ENCODE measurements at regions not wholly inside any gene's neighbourhood (a gene's known extent, or its start where the extent isn't known, plus 50 kb on each side); places are given as distances from the start of the nearest gene placed in this dataset.

DNA sequence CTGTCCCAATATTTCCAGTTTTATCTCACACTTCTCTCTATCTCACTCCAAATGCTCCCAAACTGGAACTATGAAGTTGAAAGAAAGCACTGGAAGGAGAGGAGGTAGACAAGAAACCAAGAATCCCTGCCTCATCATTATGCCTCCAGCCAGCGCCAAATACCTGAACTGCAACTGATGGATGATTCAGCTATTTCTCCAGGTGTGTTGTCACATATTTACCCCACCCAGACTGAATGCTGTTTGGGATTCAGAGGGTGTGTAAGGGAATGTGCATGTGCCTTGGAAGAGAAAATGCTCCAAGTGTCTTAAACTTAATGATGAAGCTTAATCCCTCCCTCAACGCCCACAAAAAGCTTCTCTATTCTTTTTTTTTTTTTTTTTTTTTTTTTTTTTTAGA, 269.5 kb upstream of the ATP11B start:
- intact Hi-C loops (cut with DNase I; ENCODE audit: low total_unique reads): no loop called here
- Histone ChIP-seq H3K4me1 (no peaks in the 10 kb centered on the region), H3K9me3 (no peaks in the 10 kb centered on the region), H3K36me3 (ENCODE audit: low read depth, missing control alignments) (no peaks in the 10 kb centered on the region), H3K4me3 (no peak overlapping the region), H3K27ac (no peak overlapping the region), H3K27me3 (no peaks in the 10 kb centered on the region)
- no peak for TF ChIP-seq POLR2A (IDR thresholded peaks at IDR 0.05)
- TF ChIP-seq, protein P1, sequence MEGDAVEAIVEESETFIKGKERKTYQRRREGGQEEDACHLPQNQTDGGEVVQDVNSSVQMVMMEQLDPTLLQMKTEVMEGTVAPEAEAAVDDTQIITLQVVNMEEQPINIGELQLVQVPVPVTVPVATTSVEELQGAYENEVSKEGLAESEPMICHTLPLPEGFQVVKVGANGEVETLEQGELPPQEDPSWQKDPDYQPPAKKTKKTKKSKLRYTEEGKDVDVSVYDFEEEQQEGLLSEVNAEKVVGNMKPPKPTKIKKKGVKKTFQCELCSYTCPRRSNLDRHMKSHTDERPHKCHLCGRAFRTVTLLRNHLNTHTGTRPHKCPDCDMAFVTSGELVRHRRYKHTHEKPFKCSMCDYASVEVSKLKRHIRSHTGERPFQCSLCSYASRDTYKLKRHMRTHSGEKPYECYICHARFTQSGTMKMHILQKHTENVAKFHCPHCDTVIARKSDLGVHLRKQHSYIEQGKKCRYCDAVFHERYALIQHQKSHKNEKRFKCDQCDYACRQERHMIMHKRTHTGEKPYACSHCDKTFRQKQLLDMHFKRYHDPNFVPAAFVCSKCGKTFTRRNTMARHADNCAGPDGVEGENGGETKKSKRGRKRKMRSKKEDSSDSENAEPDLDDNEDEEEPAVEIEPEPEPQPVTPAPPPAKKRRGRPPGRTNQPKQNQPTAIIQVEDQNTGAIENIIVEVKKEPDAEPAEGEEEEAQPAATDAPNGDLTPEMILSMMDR (IDR thresholded peaks at IDR 0.05): no peak
- no peak for DNase-seq
- WGBS, 2 donors: 89 to 94% methylated on average over 2 of the region's 2 CpGs

DNA sequence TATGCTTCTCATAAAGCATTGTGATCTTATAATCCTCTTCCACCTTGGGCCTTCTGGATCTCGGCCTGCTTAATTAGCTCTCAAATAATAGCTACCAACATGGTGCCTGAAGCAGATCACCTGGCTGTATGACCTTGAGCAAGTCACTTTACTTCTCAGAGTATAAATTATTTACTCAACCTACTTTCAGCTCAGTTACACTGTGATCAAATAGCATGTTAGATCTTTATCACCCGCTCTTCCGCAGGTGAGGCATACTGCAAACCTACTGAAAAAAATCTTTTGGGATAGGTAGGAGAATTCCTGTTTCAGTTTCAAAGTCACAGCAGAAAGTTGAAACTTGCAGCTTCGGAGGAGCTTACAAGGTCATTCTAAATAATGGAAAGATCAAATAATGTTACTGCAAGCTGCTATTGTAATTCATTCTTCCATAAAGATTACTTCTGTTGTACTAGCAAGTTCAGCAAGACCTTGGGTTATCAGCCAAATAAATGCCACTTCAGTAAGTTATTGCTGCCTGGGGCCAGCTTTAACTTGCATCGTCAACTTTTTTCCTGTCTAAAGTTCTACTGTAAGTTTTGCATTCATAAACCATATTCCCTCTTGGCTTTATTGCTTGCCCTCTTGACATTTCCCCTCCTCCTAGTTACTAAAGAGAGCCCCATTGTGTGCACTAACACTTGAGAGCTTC, 268.4 kb upstream of the ATP11B start:
- Histone ChIP-seq H3K9me3 (no peaks in the 10 kb centered on the region), H3K4me1 (no peaks in the 10 kb centered on the region), H3K27ac (no peak overlapping the region), H3K36me3 (ENCODE audit: low read depth, missing control alignments) (no peaks in the 10 kb centered on the region), H3K27me3 (no peaks in the 10 kb centered on the region), H3K4me3 (no peak overlapping the region)
- intact Hi-C loops (cut with DNase I; ENCODE audit: low total_unique reads): no loop called here
- 57 to 58% methylated on average over 5 of the region's 5 CpGs for WGBS, 2 donors
- no peak for DNase-seq
- no peak for TF ChIP-seq POLR2A (IDR thresholded peaks at IDR 0.05)
- TF ChIP-seq, protein P1 (IDR thresholded peaks at IDR 0.05): no peak

DNA sequence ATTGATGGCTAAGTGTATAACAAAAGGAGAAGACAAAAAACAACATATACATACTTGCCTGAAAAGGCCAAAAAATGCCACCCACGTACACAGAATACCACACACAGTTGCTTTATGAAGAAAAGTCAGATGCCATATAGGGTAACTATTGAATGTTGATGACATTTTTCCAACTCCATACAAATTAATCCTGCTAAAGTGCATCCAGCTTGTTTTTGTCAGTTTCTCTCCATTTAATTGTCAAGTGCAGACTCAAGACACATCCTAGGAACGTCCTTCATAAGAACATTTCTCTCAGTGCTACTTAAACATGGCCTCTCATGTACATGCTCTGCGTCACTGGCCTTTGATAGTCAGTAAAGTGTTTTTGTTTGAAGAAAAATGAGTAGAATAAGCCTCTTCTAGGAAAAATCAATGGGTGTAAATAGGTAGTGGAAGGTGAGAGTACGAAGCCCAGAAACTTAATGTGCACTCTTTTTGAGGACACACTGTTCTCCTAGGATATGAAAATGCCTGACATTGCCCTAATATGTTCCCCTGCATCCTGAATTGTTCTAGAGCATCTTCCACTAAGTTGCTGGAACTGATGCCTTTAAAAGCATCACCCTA, 267.4 kb upstream of the ATP11B start:
- Histone ChIP-seq H3K9me3 (no peaks in the 10 kb centered on the region), H3K4me3 (no peak overlapping the region), H3K27ac (no peak overlapping the region), H3K4me1 (no peaks in the 10 kb centered on the region), H3K36me3 (ENCODE audit: low read depth, missing control alignments) (no peaks in the 10 kb centered on the region), H3K27me3 (no peaks in the 10 kb centered on the region)
- TF ChIP-seq, protein P1 (IDR thresholded peaks at IDR 0.05): no peak
- TF ChIP-seq POLR2A (IDR thresholded peaks at IDR 0.05): no peak
- intact Hi-C loops (cut with DNase I; ENCODE audit: low total_unique reads): no loop called here
- no peak for DNase-seq
- WGBS, 2 donors: 80 to 82% methylated on average over 4 of the region's 4 CpGs

DNA sequence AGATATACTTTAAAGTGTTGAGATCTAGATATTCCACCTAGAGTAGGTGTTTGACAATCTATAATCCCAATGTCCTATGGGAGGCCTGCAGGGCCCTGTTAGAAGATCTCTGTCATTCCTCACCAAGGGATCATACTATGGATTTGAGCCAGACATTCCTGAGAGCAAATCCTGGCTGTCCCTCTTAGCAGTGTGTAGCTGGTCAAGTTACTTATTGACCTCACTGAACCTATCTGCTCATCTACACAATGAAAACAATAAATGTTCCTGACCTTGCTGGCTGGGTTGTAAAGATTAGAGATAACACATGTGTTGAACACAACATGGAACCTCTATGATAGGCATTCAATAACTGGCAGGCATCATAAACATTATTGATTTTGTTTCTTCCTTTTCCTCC, 265.6 kb upstream of the ATP11B start:
- Histone ChIP-seq H3K4me1 (no peaks in the 10 kb centered on the region), H3K27ac (no peak overlapping the region), H3K4me3 (no peak overlapping the region), H3K9me3 (no peaks in the 10 kb centered on the region), H3K27me3 (no peaks in the 10 kb centered on the region), H3K36me3 (ENCODE audit: low read depth, missing control alignments) (no peaks in the 10 kb centered on the region)
- intact Hi-C loops (cut with DNase I; ENCODE audit: low total_unique reads): no loop called here
- DNase-seq: no peak
- TF ChIP-seq, protein P1 (IDR thresholded peaks at IDR 0.05): no peak

DNA sequence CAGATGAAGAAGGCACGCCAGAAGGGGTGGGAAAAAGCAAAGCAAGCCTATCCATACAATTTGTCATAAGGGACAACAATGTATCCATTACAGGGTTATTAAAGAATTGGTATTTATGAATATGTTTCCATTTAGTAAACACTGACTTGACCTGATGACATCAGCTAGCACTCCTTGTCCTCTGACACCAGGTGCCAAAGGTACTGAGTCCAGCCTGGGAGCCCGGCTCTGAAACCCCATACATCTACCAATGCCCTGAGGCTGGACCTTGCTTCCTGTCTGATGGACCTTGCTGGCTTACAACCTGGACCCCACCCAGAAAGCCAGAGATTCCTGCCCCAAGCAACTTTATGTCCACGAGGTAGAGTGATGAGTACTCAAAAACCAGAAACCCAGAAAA, 263.0 kb upstream of the ATP11B start:
- Histone ChIP-seq H3K4me3 (no peak overlapping the region), H3K27ac (no peak overlapping the region), H3K27me3 (no peaks in the 10 kb centered on the region), H3K4me1 (no peaks in the 10 kb centered on the region), H3K9me3 (no peaks in the 10 kb centered on the region), H3K36me3 (ENCODE audit: low read depth, missing control alignments) (no peaks in the 10 kb centered on the region)
- intact Hi-C loops (cut with DNase I; ENCODE audit: low total_unique reads): no loop called here
- no peak for DNase-seq
- WGBS, 2 donors: 83 to 85% methylated on average over 3 of the region's 3 CpGs
- TF ChIP-seq, protein P1 (IDR thresholded peaks at IDR 0.05): no peak
- no peak for TF ChIP-seq POLR2A (IDR thresholded peaks at IDR 0.05)

Measured in testis (tissue), 2 donors.